ENCODE measurements at regions not wholly inside any gene's neighbourhood (a gene's known extent, or its start where the extent isn't known, plus 50 kb on each side); places are given as distances from the start of the nearest gene placed in this dataset.

DNA sequence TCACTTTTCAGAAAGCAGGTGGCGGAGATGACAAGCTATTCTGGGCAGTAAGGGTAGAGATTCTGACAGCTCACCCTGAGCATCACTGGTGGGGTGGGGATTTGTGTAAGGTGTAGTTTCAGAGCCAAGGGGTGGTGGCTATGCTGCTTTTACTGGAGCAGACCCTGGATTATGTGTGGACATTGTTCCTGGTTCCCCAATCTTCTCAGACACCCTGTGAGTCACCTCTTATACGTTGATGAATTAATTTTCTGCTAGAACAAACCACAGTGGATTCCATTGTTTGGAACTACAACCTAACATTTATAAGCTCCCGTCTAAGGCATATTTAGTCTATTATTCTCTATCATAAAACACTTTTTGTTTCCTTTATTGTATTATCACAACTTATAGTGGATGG, 169.5 kb upstream of the COL8A1 start:
- no peak for TF ChIP-seq POLR2AphosphoS5 (IDR thresholded peaks at IDR 0.05; ENCODE audit: low read depth, low read length)
- no peak for TF ChIP-seq POLR2A (IDR thresholded peaks at IDR 0.05; ENCODE audit: low read depth, low read length)

All from GM12892 (cell line).